H9 (cell line): ENCODE measurements at regions not wholly inside any gene's neighbourhood (a gene's known extent, or its start where the extent isn't known, plus 50 kb on each side); places are given as distances from the start of the nearest gene placed in this dataset.
"Not testable (repeated sequence)": the region's sequence is repeated elsewhere in the genome, so short reads cannot be mapped to it uniquely, and the experiment has no call there.

ENCODE experiments used
- DNase-seq: peaks from one replicate; pipeline ENCODE4 v3.0.0-alpha.2; 2017
- H2AFZ ChIP-seq: one replicate; pipeline ENCODE4 v1.6.1; 2013; ENCODE audit warnings: mild to moderate bottlenecking, low read length, control low read depth, moderate library complexity
- H2AK5ac ChIP-seq: 2 replicates; pipeline ENCODE4 v1.6.1; 2013; ENCODE audit warnings: low read length, control low read depth, mixed read lengths; ENCODE audit not compliant: insufficient read length
- H2BK120ac ChIP-seq: one replicate; pipeline ENCODE4 v1.6.1; 2013; ENCODE audit warnings: low read depth, mild to moderate bottlenecking, low read length, control low read depth, inconsistent platforms; ENCODE audit not compliant: poor library complexity, severe bottlenecking
- H2BK12ac ChIP-seq: 2 replicates; pipeline ENCODE4 v1.6.1; 2013; ENCODE audit warnings: low read length, control low read depth, mixed read lengths, low read depth; ENCODE audit not compliant: insufficient read length
- H2BK15ac ChIP-seq: 2 replicates; pipeline ENCODE4 v1.6.1; 2013; ENCODE audit warnings: low read depth, low read length, control low read depth
- H2BK20ac ChIP-seq: one replicate; pipeline ENCODE4 v1.6.1; 2013; ENCODE audit warnings: low read depth, mild to moderate bottlenecking, low read length, control low read depth, inconsistent platforms; ENCODE audit not compliant: poor library complexity, severe bottlenecking
- H2BK5ac ChIP-seq: 2 replicates; pipeline ENCODE4 v1.6.1; 2013; ENCODE audit warnings: low read length, control low read depth, mixed read lengths; ENCODE audit not compliant: insufficient read length
- H3K14ac ChIP-seq: 2 replicates; pipeline ENCODE4 v1.6.1; 2013; ENCODE audit warnings: low read length, control low read depth; ENCODE audit not compliant: insufficient read depth
- H3K18ac ChIP-seq: 2 replicates; pipeline ENCODE4 v1.6.1; 2013; ENCODE audit warnings: low read depth, mild to moderate bottlenecking, mixed read lengths, low read length, control low read depth; ENCODE audit not compliant: insufficient read length
- H3K23ac ChIP-seq: 2 replicates; pipeline ENCODE4 v1.6.1; 2013; ENCODE audit warnings: low read length, control low read depth, mixed read lengths, low read depth; ENCODE audit not compliant: insufficient read length
- H3K23me2 ChIP-seq: 2 replicates; pipeline ENCODE4 v1.6.1; 2013; ENCODE audit warnings: low read depth, mild to moderate bottlenecking, mixed read lengths, low read length, control low read depth; ENCODE audit not compliant: insufficient read length, poor library complexity, severe bottlenecking
- H3K27ac ChIP-seq: 2 replicates; pipeline ENCODE4 v1.5.1; 2013; ENCODE audit warnings: low read length, control low read depth, mixed read lengths, low read depth; ENCODE audit not compliant: insufficient read length
- H3K27me3 ChIP-seq: 2 replicates; pipeline ENCODE4 v1.6.1; 2013; ENCODE audit warnings: low read length, control low read depth, inconsistent platforms; ENCODE audit not compliant: insufficient read depth
- H3K4ac ChIP-seq: 2 replicates; pipeline ENCODE4 v1.6.1; 2013; ENCODE audit warnings: low read depth, mild to moderate bottlenecking, control low read depth, inconsistent platforms, low read length, moderate library complexity
- H3K4me1 ChIP-seq: 2 replicates; pipeline ENCODE4 v1.6.1; 2013; ENCODE audit warnings: low read length, control low read depth, inconsistent platforms; ENCODE audit not compliant: insufficient read depth
- H3K4me2 ChIP-seq: 2 replicates; pipeline ENCODE4 v1.6.1; 2013; ENCODE audit warnings: low read length, control low read depth, mixed read lengths; ENCODE audit not compliant: insufficient read length, insufficient read depth
- H3K56ac ChIP-seq: 2 replicates; pipeline ENCODE4 v1.6.1; 2013; ENCODE audit warnings: low read depth, mild to moderate bottlenecking, mixed read lengths, low read length, control low read depth; ENCODE audit not compliant: insufficient read length
- H3K79me1 ChIP-seq: 2 replicates; pipeline ENCODE4 v1.6.1; 2013; ENCODE audit warnings: low read depth, mild to moderate bottlenecking, moderate library complexity, low read length, control low read depth, inconsistent platforms; ENCODE audit not compliant: insufficient read depth, poor library complexity, severe bottlenecking
- H3K79me2 ChIP-seq: 2 replicates; pipeline ENCODE4 v1.6.1; 2013; ENCODE audit warnings: low read length, control low read depth, inconsistent platforms; ENCODE audit not compliant: insufficient read depth
- H3K9ac ChIP-seq: 2 replicates; pipeline ENCODE4 v1.6.1; 2013; ENCODE audit warnings: low read length, control low read depth, mixed read lengths; ENCODE audit not compliant: insufficient read length; ENCODE audit errors: extremely low read depth
- H3K9me3 ChIP-seq: one replicate; pipeline ENCODE4 v1.6.1; 2013; ENCODE audit warnings: low read depth, low read length, inconsistent platforms; ENCODE audit not compliant: control insufficient read depth
- H3T11ph ChIP-seq: one replicate; pipeline ENCODE4 v1.6.1; 2013; ENCODE audit warnings: mild to moderate bottlenecking, low read length, control low read depth, inconsistent platforms
- H4K20me1 ChIP-seq: one replicate; pipeline ENCODE4 v1.6.1; 2013; ENCODE audit not compliant: control insufficient read depth, insufficient read length, insufficient read depth
- H4K5ac ChIP-seq: 2 replicates; pipeline ENCODE4 v1.6.1; 2013; ENCODE audit warnings: low read depth, mild to moderate bottlenecking, mixed read lengths, low read length, control low read depth; ENCODE audit not compliant: insufficient read length
- H4K8ac ChIP-seq: replicated peaks from 2 replicates; pipeline ENCODE4 v1.6.1; 2013; ENCODE audit warnings: low read length, control low read depth, mixed read lengths, low read depth; ENCODE audit not compliant: insufficient read length
- H4K91ac ChIP-seq: 2 replicates; pipeline ENCODE4 v1.6.1; 2013; ENCODE audit warnings: low read depth, mild to moderate bottlenecking, moderate library complexity, mixed read lengths, low read length, control low read depth; ENCODE audit not compliant: insufficient read length
- H3K27ac Mint-ChIP-seq, 3 experiments: 2 replicates in 2 of 3; 3 replicates in 1 of 3; pipeline ENCODE4 v1.8.0; 2020 to 2021; ENCODE audit warnings: mixed read lengths in 3 of 3, mild to moderate bottlenecking in 1 of 3, moderate library complexity in 1 of 3
- H3K27me3 Mint-ChIP-seq: 2 replicates; pipeline ENCODE4 v1.8.0; 2021; ENCODE audit warnings: low read depth, mild to moderate bottlenecking, moderate library complexity, mixed read lengths
- H3K36me3 Mint-ChIP-seq, 3 experiments: 2 replicates in 2 of 3; 3 replicates in 1 of 3; pipeline ENCODE4 v1.8.0; 2020 to 2021; ENCODE audit warnings: low read depth in 3 of 3, mixed read lengths in 3 of 3; ENCODE audit not compliant: insufficient read depth in 1 of 3
- H3K4me1 Mint-ChIP-seq, 2 experiments: 2 replicates each; pipeline ENCODE4 v1.8.0; 2020; ENCODE audit warnings: mixed read lengths in 2 of 2
- H3K4me3 Mint-ChIP-seq, 2 experiments: 2 replicates in 1 of 2; 3 replicates in 1 of 2; pipeline ENCODE4 v1.8.0; 2020 to 2021; ENCODE audit warnings: mild to moderate bottlenecking in 2 of 2, mixed read lengths in 2 of 2, moderate library complexity in 1 of 2
- H3K9me3 Mint-ChIP-seq, 2 experiments: 2 replicates in 1 of 2; 3 replicates in 1 of 2; pipeline ENCODE4 v1.8.0; 2020; ENCODE audit warnings: mild to moderate bottlenecking in 2 of 2, mixed read lengths in 2 of 2, moderate library complexity in 1 of 2
- CTCF ChIP-seq: fragments of 200-600 bp; sonication (generic); conservative IDR thresholded peaks from 3 replicates; pipeline ENCODE4 v1.8.0; 2021; ENCODE audit warnings: antibody characterized with exemption, mild to moderate bottlenecking
- WGBS: extraction: QIAGEN DNeasy Blood & Tissue Kit; methylation state at CpG from one replicate; pipeline ENCODE4 v1.1.7; 2013; ENCODE audit warnings: missing lambda C conversion rate, low lambda C conversion rate, mixed read lengths; ENCODE audit not compliant: insufficient read length; ENCODE audit errors: extremely low coverage; 5-methylcytosine and 5-hydroxymethylcytosine counted together

DNA sequence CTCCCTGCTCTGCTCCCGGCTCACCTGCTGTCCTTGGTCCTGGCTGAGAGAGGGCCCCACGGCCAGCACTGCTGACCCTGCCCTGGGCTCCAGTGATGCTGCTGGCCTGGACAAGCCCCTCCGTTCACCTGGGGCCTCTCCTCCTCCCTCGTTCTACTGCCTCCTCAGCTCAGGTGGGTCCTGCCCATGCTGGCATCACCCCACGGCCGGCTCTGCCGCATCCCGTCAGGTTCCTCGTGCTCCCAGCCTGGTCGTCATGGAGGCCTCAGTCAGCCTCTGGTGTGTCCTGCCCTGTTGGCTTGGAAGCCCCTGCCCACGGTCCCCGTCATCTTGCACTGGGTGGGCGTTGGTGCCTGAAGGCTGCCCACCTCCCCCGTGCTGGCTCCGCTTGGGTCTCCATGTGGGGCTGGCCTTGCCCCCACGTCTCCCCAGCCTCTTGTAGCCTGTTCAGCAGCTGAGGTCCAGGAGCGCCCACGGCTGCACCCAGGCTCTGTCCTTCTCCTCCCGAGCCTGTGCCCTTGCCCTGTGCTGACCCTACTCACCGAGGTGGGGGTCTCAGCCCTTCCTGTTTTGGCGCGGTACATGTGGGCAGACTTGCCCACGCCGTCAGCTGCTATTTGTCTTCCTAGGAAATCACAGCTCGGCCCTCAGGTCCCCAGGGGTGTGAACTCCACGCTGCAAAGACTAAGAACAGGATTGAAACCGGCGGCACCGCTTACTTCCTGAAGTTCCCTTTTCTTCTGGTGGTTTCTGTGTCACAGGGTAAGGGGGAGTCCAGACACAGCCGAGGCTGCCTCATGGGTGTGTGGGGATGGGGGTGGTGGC is 121.6 kb downstream of the TMEM121 start:
- no peak overlapping the region for H4K91ac ChIP-seq
- H3K79me1 ChIP-seq, result no peaks in the 10 kb centered on the region
- Mint-ChIP-seq H3K36me3 (peaks cover 18 to 29% (median 28%) of the 10 kb centered on the region in 3 experiments), H3K27me3 (peaks cover 5% of the 10 kb centered on the region), H3K9me3 (peaks cover 66 to 75% of the 10 kb centered on the region in 2 experiments), H3K27ac (no peak overlapping the region), H3K4me3 (no peak overlapping the region; a peak in 1 of 5 replicates), H3K4me1 (no peaks in the 10 kb centered on the region)
- H2AFZ ChIP-seq, result no peak overlapping the region
- H4K8ac ChIP-seq, result no peak overlapping the region
- H3K23me2 ChIP-seq, result no peaks in the 10 kb centered on the region
- no peak overlapping the region for H3T11ph ChIP-seq
- DNase-seq, result no peak
- H4K5ac ChIP-seq, result no peak overlapping the region
- H2BK15ac ChIP-seq, result no peak overlapping the region
- H3K18ac ChIP-seq, result no peak overlapping the region
- no peak overlapping the region for H3K23ac ChIP-seq
- no CpG with 5 or more reads among the region's 30 CpGs for WGBS
- no peak overlapping the region for H2BK5ac ChIP-seq
- no peak overlapping the region for H3K4ac ChIP-seq
- H3K79me2 ChIP-seq, result no peaks in the 10 kb centered on the region
- H3K4me1 ChIP-seq, result no peaks in the 10 kb centered on the region
- no peak overlapping the region for H2AK5ac ChIP-seq
- no peak overlapping the region for H3K14ac ChIP-seq
- no peak overlapping the region for H3K9ac ChIP-seq
- no peaks in the 10 kb centered on the region for H4K20me1 ChIP-seq
- no peak overlapping the region for H3K27ac ChIP-seq
- H3K4me2 ChIP-seq, result no peak overlapping the region
- no peak overlapping the region for H2BK20ac ChIP-seq
- H3K56ac ChIP-seq, result no peak overlapping the region
- TF ChIP-seq CTCF, result no peak
- no peak overlapping the region for H2BK120ac ChIP-seq
- H3K27me3 ChIP-seq, result no peaks in the 10 kb centered on the region
- H3K9me3 ChIP-seq, result peaks cover 56% of the 10 kb centered on the region
- H2BK12ac ChIP-seq, result no peak overlapping the region

GRCh38 chr14:105648609-105649535 is 122.5 kb downstream of the TMEM121 start:
- not testable (repeated sequence) for H4K5ac ChIP-seq, H3K79me2 ChIP-seq, H2BK5ac ChIP-seq, H2AFZ ChIP-seq, H3K18ac ChIP-seq, H3K4ac ChIP-seq, H3K56ac ChIP-seq, H3K27ac Mint-ChIP-seq, H2BK12ac ChIP-seq, H3K27ac ChIP-seq, H3K23me2 ChIP-seq, H3K4me2 ChIP-seq, H3T11ph ChIP-seq, H4K91ac ChIP-seq, H4K20me1 ChIP-seq, H3K4me1 ChIP-seq, H2BK15ac ChIP-seq, DNase-seq, H3K9ac ChIP-seq, H2AK5ac ChIP-seq, H3K14ac ChIP-seq, H3K79me1 ChIP-seq, H2BK20ac ChIP-seq, H3K27me3 ChIP-seq, H4K8ac ChIP-seq, H2BK120ac ChIP-seq, H3K4me3 Mint-ChIP-seq, H3K4me1 Mint-ChIP-seq, H3K27me3 Mint-ChIP-seq, H3K23ac ChIP-seq
- H3K9me3 Mint-ChIP-seq, result peaks cover 67 to 71% of the 10 kb centered on the region in 2 experiments
- H3K36me3 Mint-ChIP-seq, result peaks cover 17 to 29% (median 27%) of the 10 kb centered on the region in 3 experiments
- no CpG with 5 or more reads among the region's 13 CpGs for WGBS
- peaks cover 51% of the 10 kb centered on the region for H3K9me3 ChIP-seq
